IPS DF 6.9 (cell line): ENCODE measurements at regions not wholly inside any gene's neighbourhood (a gene's known extent, or its start where the extent isn't known, plus 50 kb on each side); places are given as distances from the start of the nearest gene placed in this dataset.

Source experiments
- DNase-seq: peaks from one replicate; pipeline ENCODE4 v3.0.0-alpha.2; 2013; ENCODE audit warnings: low read depth, low spot score
- H3K27ac ChIP-seq: one replicate; pipeline ENCODE4 v1.5.1; 2013; ENCODE audit warnings: low read length, control low read depth
- H3K27me3 ChIP-seq: 2 replicates; pipeline ENCODE4 v1.6.1; 2013; ENCODE audit warnings: mild to moderate bottlenecking, low read length; ENCODE audit not compliant: control insufficient read depth, insufficient read depth
- H3K36me3 ChIP-seq: 2 replicates; pipeline ENCODE4 v1.6.1; 2013; ENCODE audit warnings: low read length; ENCODE audit not compliant: control insufficient read depth, insufficient read depth
- H3K4me1 ChIP-seq: 2 replicates; pipeline ENCODE4 v1.6.1; 2013; ENCODE audit warnings: low read length; ENCODE audit not compliant: control insufficient read depth, insufficient read depth
- H3K4me3 ChIP-seq: 2 replicates; pipeline ENCODE4 v1.5.1; 2013; ENCODE audit warnings: mild to moderate bottlenecking, low read length
- H3K9me3 ChIP-seq: 2 replicates; pipeline ENCODE4 v1.6.1; 2013; ENCODE audit warnings: low read length, inconsistent platforms; ENCODE audit not compliant: control insufficient read depth, insufficient read depth
- WGBS: extraction: QIAGEN DNeasy Blood & Tissue Kit; methylation state at CpG from one replicate; pipeline ENCODE4 v1.1.7; 2013; ENCODE audit warnings: mixed read lengths, missing lambda C conversion rate; ENCODE audit not compliant: insufficient read length, insufficient coverage; 5-methylcytosine and 5-hydroxymethylcytosine counted together

- no peaks in the 10 kb centered on the region for H3K4me1 ChIP-seq
- H3K27ac ChIP-seq, result no peak overlapping the region
- DNase-seq, result no peak
- no CpG with 5 or more reads among the region's 2 CpGs for whole genome bisulfite sequencing
- H3K27me3 ChIP-seq, result no peaks in the 10 kb centered on the region
- no peaks in the 10 kb centered on the region for H3K36me3 ChIP-seq
- H3K4me3 ChIP-seq, result no peak overlapping the region
- H3K9me3 ChIP-seq, result no peaks in the 10 kb centered on the region
Observed at GRCh38 chr18:60812921-60813320, 440.3 kb upstream of the MC4R start.

GRCh38 chr18:60826346-60826745, 453.8 kb upstream of the MC4R start:
- Histone ChIP-seq H3K36me3 (no peaks in the 10 kb centered on the region), H3K4me3 (no peak overlapping the region), H3K27ac (no peak overlapping the region), H3K27me3 (no peaks in the 10 kb centered on the region), H3K4me1 (no peaks in the 10 kb centered on the region), H3K9me3 (no peaks in the 10 kb centered on the region)
- no peak for DNase-seq
- WGBS, result no CpG with 5 or more reads among the region's 2 CpGs

GRCh38 chr18:60831971-60832370, 459.4 kb upstream of the MC4R start:
- no peak overlapping the region for H3K27ac ChIP-seq
- DNase-seq, result no peak
- H3K9me3 ChIP-seq, result no peaks in the 10 kb centered on the region
- H3K4me3 ChIP-seq, result no peak overlapping the region
- no peaks in the 10 kb centered on the region for H3K4me1 ChIP-seq
- WGBS, result no CpG with 5 or more reads among the region's 1 CpG
- no peaks in the 10 kb centered on the region for H3K36me3 ChIP-seq
- no peaks in the 10 kb centered on the region for H3K27me3 ChIP-seq

- no peak overlapping the region for H3K27ac ChIP-seq
- no peaks in the 10 kb centered on the region for H3K36me3 ChIP-seq
- no peak overlapping the region for H3K4me3 ChIP-seq
- no peaks in the 10 kb centered on the region for H3K9me3 ChIP-seq
- no peak for DNase-seq
- H3K4me1 ChIP-seq, result no peaks in the 10 kb centered on the region
- H3K27me3 ChIP-seq, result no peaks in the 10 kb centered on the region
Observed at GRCh38 chr18:60838677-60839076, 466.1 kb upstream of the MC4R start.

GRCh38 chr18:60846396-60846795, 473.8 kb upstream of the MC4R start:
- DNase-seq, result no peak
- no peak overlapping the region for H3K27ac ChIP-seq
- no peak overlapping the region for H3K4me3 ChIP-seq
- H3K27me3 ChIP-seq, result no peaks in the 10 kb centered on the region
- no peaks in the 10 kb centered on the region for H3K9me3 ChIP-seq
- H3K4me1 ChIP-seq, result no peaks in the 10 kb centered on the region
- no CpG with 5 or more reads among the region's 6 CpGs for WGBS
- H3K36me3 ChIP-seq, result no peaks in the 10 kb centered on the region

- Histone ChIP-seq H3K27me3 (no peaks in the 10 kb centered on the region), H3K9me3 (no peaks in the 10 kb centered on the region), H3K27ac (no peak overlapping the region), H3K4me3 (no peak overlapping the region), H3K36me3 (no peaks in the 10 kb centered on the region), H3K4me1 (no peaks in the 10 kb centered on the region)
- no peak for DNase-seq
- WGBS, result no CpG with 5 or more reads among the region's 3 CpGs
Observed at GRCh38 chr18:60847517-60847916, 474.9 kb upstream of the MC4R start.

GRCh38 chr18:60861575-60861974, 471.7 kb upstream of the CDH20 start:
- no peaks in the 10 kb centered on the region for H3K9me3 ChIP-seq
- DNase-seq, result no peak
- H3K36me3 ChIP-seq, result no peaks in the 10 kb centered on the region
- no peak overlapping the region for H3K4me3 ChIP-seq
- H3K27ac ChIP-seq, result no peak overlapping the region
- H3K27me3 ChIP-seq, result no peaks in the 10 kb centered on the region
- H3K4me1 ChIP-seq, result no peaks in the 10 kb centered on the region

- Histone ChIP-seq H3K9me3 (no peaks in the 10 kb centered on the region), H3K27me3 (no peaks in the 10 kb centered on the region), H3K4me1 (no peaks in the 10 kb centered on the region), H3K36me3 (no peaks in the 10 kb centered on the region), H3K27ac (no peak overlapping the region), H3K4me3 (no peak overlapping the region)
- DNase-seq, result no peak
- no CpG with 5 or more reads among the region's 3 CpGs for WGBS
Observed at GRCh38 chr18:60862988-60863387, 470.2 kb upstream of the CDH20 start.

- WGBS, result no CpG with 5 or more reads among the region's 2 CpGs
- H3K27ac ChIP-seq, result no peak overlapping the region
- H3K4me3 ChIP-seq, result no peak overlapping the region
- no peaks in the 10 kb centered on the region for H3K9me3 ChIP-seq
- H3K4me1 ChIP-seq, result no peaks in the 10 kb centered on the region
- no peak for DNase-seq
- no peaks in the 10 kb centered on the region for H3K27me3 ChIP-seq
- no peaks in the 10 kb centered on the region for H3K36me3 ChIP-seq
Observed at GRCh38 chr18:60865801-60866200, 467.4 kb upstream of the CDH20 start.

- no peak overlapping the region for H3K4me3 ChIP-seq
- no peaks in the 10 kb centered on the region for H3K27me3 ChIP-seq
- no peaks in the 10 kb centered on the region for H3K9me3 ChIP-seq
- H3K27ac ChIP-seq, result no peak overlapping the region
- H3K4me1 ChIP-seq, result no peaks in the 10 kb centered on the region
- WGBS, result no CpG with 5 or more reads among the region's 2 CpGs
- H3K36me3 ChIP-seq, result no peaks in the 10 kb centered on the region
- DNase-seq, result no peak
Observed at GRCh38 chr18:60870261-60871153, 462.7 kb upstream of the CDH20 start.

GRCh38 chr18:60872434-60872833, 460.8 kb upstream of the CDH20 start:
- H3K27ac ChIP-seq, result no peak overlapping the region
- no peak for DNase-seq
- no peaks in the 10 kb centered on the region for H3K36me3 ChIP-seq
- H3K4me1 ChIP-seq, result no peaks in the 10 kb centered on the region
- H3K4me3 ChIP-seq, result no peak overlapping the region
- H3K27me3 ChIP-seq, result no peaks in the 10 kb centered on the region
- no peaks in the 10 kb centered on the region for H3K9me3 ChIP-seq
- no CpG with 5 or more reads among the region's 3 CpGs for WGBS
